ENCODE measurements at regions not wholly inside any gene's neighbourhood (a gene's known extent, or its start where the extent isn't known, plus 50 kb on each side); places are given as distances from the start of the nearest gene placed in this dataset.

- peaks cover 8% of the 10 kb centered on the region for H3K4me1 ChIP-seq
- no peak overlapping the region for H3K27ac ChIP-seq
- ATAC-seq (peak; percentile 18 to 26), DNase-seq (no peak)
- H3K4me3 ChIP-seq = no peak overlapping the region
- intact Hi-C loops (cut with DNase I) = no loop called here
- H3K9me3 ChIP-seq = no peaks in the 10 kb centered on the region
- H3K36me3 ChIP-seq = no peaks in the 10 kb centered on the region
- no peaks in the 10 kb centered on the region for H3K27me3 ChIP-seq (ENCODE audit: low read depth)
- no peak for TF ChIP-seq CTCF (IDR thresholded peaks at IDR 0.05)
Observed at GRCh38 chr5:173807181-173807655, 80.9 kb upstream of the CPEB4 start.

- DNase-seq (no peak), ATAC-seq (peak; percentile 74 to 79)
- H3K9me3 ChIP-seq = no peaks in the 10 kb centered on the region
- peaks cover 4% of the 10 kb centered on the region for H3K4me1 ChIP-seq
- no peak overlapping the region for H3K27ac ChIP-seq
- intact Hi-C loops (cut with DNase I) = no loop called here
- no peaks in the 10 kb centered on the region for H3K27me3 ChIP-seq (ENCODE audit: low read depth)
- H3K36me3 ChIP-seq = no peaks in the 10 kb centered on the region
- no peak overlapping the region for H3K4me3 ChIP-seq
- no peak for TF ChIP-seq CTCF (IDR thresholded peaks at IDR 0.05)
Observed at GRCh38 chr5:173808079-173808808, 79.9 kb upstream of the CPEB4 start.

GRCh38 chr5:173809014-173809413 lies 79.1 kb upstream of the CPEB4 start:
- ATAC-seq = no peak
- intact Hi-C loops (cut with DNase I) = no loop called here
- H3K27me3 ChIP-seq (ENCODE audit: low read depth) = no peaks in the 10 kb centered on the region
- no peaks in the 10 kb centered on the region for H3K36me3 ChIP-seq
- DNase-seq = no peak
- TF ChIP-seq CTCF (IDR thresholded peaks at IDR 0.05) = no peak
- H3K9me3 ChIP-seq = no peaks in the 10 kb centered on the region
- no peak overlapping the region for H3K4me3 ChIP-seq
- H3K4me1 ChIP-seq = peaks cover 4% of the 10 kb centered on the region
- H3K27ac ChIP-seq = no peak overlapping the region

GRCh38 chr5:173812811-173813550 lies 75.2 kb upstream of the CPEB4 start:
- ATAC-seq = no peak
- intact Hi-C loops (cut with DNase I) = no loop called here
- Histone ChIP-seq H3K4me3 (no peak overlapping the region), H3K27ac (no peak overlapping the region), H3K9me3 (no peaks in the 10 kb centered on the region), H3K27me3 (ENCODE audit: low read depth) (no peaks in the 10 kb centered on the region), H3K4me1 (no peaks in the 10 kb centered on the region), H3K36me3 (no peaks in the 10 kb centered on the region)
- DNase-seq = no peak
- TF ChIP-seq CTCF (IDR thresholded peaks at IDR 0.05) = no peak

- no peak overlapping the region for H3K4me3 ChIP-seq
- no peaks in the 10 kb centered on the region for H3K27me3 ChIP-seq (ENCODE audit: low read depth)
- no peak overlapping the region for H3K27ac ChIP-seq
- TF ChIP-seq CTCF (IDR thresholded peaks at IDR 0.05) = no peak
- H3K9me3 ChIP-seq = no peaks in the 10 kb centered on the region
- no peak for DNase-seq
- ATAC-seq = no peak
- H3K4me1 ChIP-seq = no peaks in the 10 kb centered on the region
- no peaks in the 10 kb centered on the region for H3K36me3 ChIP-seq
- intact Hi-C loops (cut with DNase I) = no loop called here
Observed at GRCh38 chr5:173814053-173814452, 74.1 kb upstream of the CPEB4 start.
